H9 (cell line): ENCODE measurements at regions not wholly inside any gene's neighbourhood (a gene's known extent, or its start where the extent isn't known, plus 50 kb on each side); places are given as distances from the start of the nearest gene placed in this dataset.

Source experiments
- DNase-seq: peaks from one replicate; pipeline ENCODE4 v3.0.0-alpha.2; 2017
- H2AFZ ChIP-seq: one replicate; pipeline ENCODE4 v1.6.1; 2013; ENCODE audit warnings: mild to moderate bottlenecking, low read length, control low read depth, moderate library complexity
- H2AK5ac ChIP-seq: 2 replicates; pipeline ENCODE4 v1.6.1; 2013; ENCODE audit warnings: low read length, control low read depth, mixed read lengths; ENCODE audit not compliant: insufficient read length
- H2BK120ac ChIP-seq: one replicate; pipeline ENCODE4 v1.6.1; 2013; ENCODE audit warnings: low read depth, mild to moderate bottlenecking, low read length, control low read depth, inconsistent platforms; ENCODE audit not compliant: poor library complexity, severe bottlenecking
- H2BK12ac ChIP-seq: 2 replicates; pipeline ENCODE4 v1.6.1; 2013; ENCODE audit warnings: low read length, control low read depth, mixed read lengths, low read depth; ENCODE audit not compliant: insufficient read length
- H2BK15ac ChIP-seq: 2 replicates; pipeline ENCODE4 v1.6.1; 2013; ENCODE audit warnings: low read depth, low read length, control low read depth
- H2BK20ac ChIP-seq: one replicate; pipeline ENCODE4 v1.6.1; 2013; ENCODE audit warnings: low read depth, mild to moderate bottlenecking, low read length, control low read depth, inconsistent platforms; ENCODE audit not compliant: poor library complexity, severe bottlenecking
- H2BK5ac ChIP-seq: 2 replicates; pipeline ENCODE4 v1.6.1; 2013; ENCODE audit warnings: low read length, control low read depth, mixed read lengths; ENCODE audit not compliant: insufficient read length
- H3K14ac ChIP-seq: 2 replicates; pipeline ENCODE4 v1.6.1; 2013; ENCODE audit warnings: low read length, control low read depth; ENCODE audit not compliant: insufficient read depth
- H3K18ac ChIP-seq: 2 replicates; pipeline ENCODE4 v1.6.1; 2013; ENCODE audit warnings: low read depth, mild to moderate bottlenecking, mixed read lengths, low read length, control low read depth; ENCODE audit not compliant: insufficient read length
- H3K23ac ChIP-seq: 2 replicates; pipeline ENCODE4 v1.6.1; 2013; ENCODE audit warnings: low read length, control low read depth, mixed read lengths, low read depth; ENCODE audit not compliant: insufficient read length
- H3K23me2 ChIP-seq: 2 replicates; pipeline ENCODE4 v1.6.1; 2013; ENCODE audit warnings: low read depth, mild to moderate bottlenecking, mixed read lengths, low read length, control low read depth; ENCODE audit not compliant: insufficient read length, poor library complexity, severe bottlenecking
- H3K27ac ChIP-seq: 2 replicates; pipeline ENCODE4 v1.5.1; 2013; ENCODE audit warnings: low read length, control low read depth, mixed read lengths, low read depth; ENCODE audit not compliant: insufficient read length
- H3K27me3 ChIP-seq: 2 replicates; pipeline ENCODE4 v1.6.1; 2013; ENCODE audit warnings: low read length, control low read depth, inconsistent platforms; ENCODE audit not compliant: insufficient read depth
- H3K4ac ChIP-seq: 2 replicates; pipeline ENCODE4 v1.6.1; 2013; ENCODE audit warnings: low read depth, mild to moderate bottlenecking, control low read depth, inconsistent platforms, low read length, moderate library complexity
- H3K4me1 ChIP-seq: 2 replicates; pipeline ENCODE4 v1.6.1; 2013; ENCODE audit warnings: low read length, control low read depth, inconsistent platforms; ENCODE audit not compliant: insufficient read depth
- H3K4me2 ChIP-seq: 2 replicates; pipeline ENCODE4 v1.6.1; 2013; ENCODE audit warnings: low read length, control low read depth, mixed read lengths; ENCODE audit not compliant: insufficient read length, insufficient read depth
- H3K56ac ChIP-seq: 2 replicates; pipeline ENCODE4 v1.6.1; 2013; ENCODE audit warnings: low read depth, mild to moderate bottlenecking, mixed read lengths, low read length, control low read depth; ENCODE audit not compliant: insufficient read length
- H3K79me1 ChIP-seq: 2 replicates; pipeline ENCODE4 v1.6.1; 2013; ENCODE audit warnings: low read depth, mild to moderate bottlenecking, moderate library complexity, low read length, control low read depth, inconsistent platforms; ENCODE audit not compliant: insufficient read depth, poor library complexity, severe bottlenecking
- H3K79me2 ChIP-seq: 2 replicates; pipeline ENCODE4 v1.6.1; 2013; ENCODE audit warnings: low read length, control low read depth, inconsistent platforms; ENCODE audit not compliant: insufficient read depth
- H3K9ac ChIP-seq: 2 replicates; pipeline ENCODE4 v1.6.1; 2013; ENCODE audit warnings: low read length, control low read depth, mixed read lengths; ENCODE audit not compliant: insufficient read length; ENCODE audit errors: extremely low read depth
- H3K9me3 ChIP-seq: one replicate; pipeline ENCODE4 v1.6.1; 2013; ENCODE audit warnings: low read depth, low read length, inconsistent platforms; ENCODE audit not compliant: control insufficient read depth
- H3T11ph ChIP-seq: one replicate; pipeline ENCODE4 v1.6.1; 2013; ENCODE audit warnings: mild to moderate bottlenecking, low read length, control low read depth, inconsistent platforms
- H4K20me1 ChIP-seq: one replicate; pipeline ENCODE4 v1.6.1; 2013; ENCODE audit not compliant: control insufficient read depth, insufficient read length, insufficient read depth
- H4K5ac ChIP-seq: 2 replicates; pipeline ENCODE4 v1.6.1; 2013; ENCODE audit warnings: low read depth, mild to moderate bottlenecking, mixed read lengths, low read length, control low read depth; ENCODE audit not compliant: insufficient read length
- H4K8ac ChIP-seq: replicated peaks from 2 replicates; pipeline ENCODE4 v1.6.1; 2013; ENCODE audit warnings: low read length, control low read depth, mixed read lengths, low read depth; ENCODE audit not compliant: insufficient read length
- H4K91ac ChIP-seq: 2 replicates; pipeline ENCODE4 v1.6.1; 2013; ENCODE audit warnings: low read depth, mild to moderate bottlenecking, moderate library complexity, mixed read lengths, low read length, control low read depth; ENCODE audit not compliant: insufficient read length
- H3K27ac Mint-ChIP-seq, 3 experiments: 2 replicates in 2 of 3; 3 replicates in 1 of 3; pipeline ENCODE4 v1.8.0; 2020 to 2021; ENCODE audit warnings: mixed read lengths in 3 of 3, mild to moderate bottlenecking in 1 of 3, moderate library complexity in 1 of 3
- H3K27me3 Mint-ChIP-seq: 2 replicates; pipeline ENCODE4 v1.8.0; 2021; ENCODE audit warnings: low read depth, mild to moderate bottlenecking, moderate library complexity, mixed read lengths
- H3K36me3 Mint-ChIP-seq, 3 experiments: 2 replicates in 2 of 3; 3 replicates in 1 of 3; pipeline ENCODE4 v1.8.0; 2020 to 2021; ENCODE audit warnings: low read depth in 3 of 3, mixed read lengths in 3 of 3; ENCODE audit not compliant: insufficient read depth in 1 of 3
- H3K4me1 Mint-ChIP-seq, 2 experiments: 2 replicates each; pipeline ENCODE4 v1.8.0; 2020; ENCODE audit warnings: mixed read lengths in 2 of 2
- H3K4me3 Mint-ChIP-seq, 2 experiments: 2 replicates in 1 of 2; 3 replicates in 1 of 2; pipeline ENCODE4 v1.8.0; 2020 to 2021; ENCODE audit warnings: mild to moderate bottlenecking in 2 of 2, mixed read lengths in 2 of 2, moderate library complexity in 1 of 2
- H3K9me3 Mint-ChIP-seq, 2 experiments: 2 replicates in 1 of 2; 3 replicates in 1 of 2; pipeline ENCODE4 v1.8.0; 2020; ENCODE audit warnings: mild to moderate bottlenecking in 2 of 2, mixed read lengths in 2 of 2, moderate library complexity in 1 of 2
- CTCF ChIP-seq: fragments of 200-600 bp; sonication (generic); conservative IDR thresholded peaks from 3 replicates; pipeline ENCODE4 v1.8.0; 2021; ENCODE audit warnings: antibody characterized with exemption, mild to moderate bottlenecking
- WGBS: extraction: QIAGEN DNeasy Blood & Tissue Kit; methylation state at CpG from one replicate; pipeline ENCODE4 v1.1.7; 2013; ENCODE audit warnings: missing lambda C conversion rate, low lambda C conversion rate, mixed read lengths; ENCODE audit not compliant: insufficient read length; ENCODE audit errors: extremely low coverage; 5-methylcytosine and 5-hydroxymethylcytosine counted together

- Histone ChIP-seq H3K4ac (no peak overlapping the region), H4K20me1 (no peaks in the 10 kb centered on the region), H2BK12ac (no peak overlapping the region), H3K14ac (no peak overlapping the region), H3K9ac (no peak overlapping the region), H3K23ac (no peak overlapping the region), H4K5ac (no peak overlapping the region), H2AK5ac (no peak overlapping the region), H3K4me1 (no peaks in the 10 kb centered on the region), H3K18ac (no peak overlapping the region), H3K9me3 (no peaks in the 10 kb centered on the region), H2BK15ac (no peak overlapping the region), H3K79me2 (no peaks in the 10 kb centered on the region), H3K4me2 (no peak overlapping the region), H3K23me2 (no peaks in the 10 kb centered on the region), H2AFZ (no peak overlapping the region), H2BK120ac (no peak overlapping the region), H3K79me1 (no peaks in the 10 kb centered on the region), H3K56ac (no peak overlapping the region), H3T11ph (no peak overlapping the region), H4K8ac (no peak overlapping the region), H3K27ac (no peak overlapping the region), H2BK20ac (no peak overlapping the region), H4K91ac (no peak overlapping the region), H3K27me3 (no peaks in the 10 kb centered on the region), H2BK5ac (no peak overlapping the region)
- Mint-ChIP-seq H3K9me3 (peaks cover 0 to 2% of the 10 kb centered on the region in 2 experiments; a peak in 1 of 5 replicates), H3K4me3 (no peak overlapping the region), H3K4me1 (no peaks in the 10 kb centered on the region), H3K27ac (no peak overlapping the region), H3K27me3 (no peaks in the 10 kb centered on the region; the same call in 1 of the 2 replicates), H3K36me3 (no peaks in the 10 kb centered on the region)
- no peak for TF ChIP-seq CTCF
- WGBS: no CpG with 5 or more reads among the region's 2 CpGs
- DNase-seq: no peak
Measured at GRCh38 chr17:14947671-14948070, 317.5 kb downstream of the PMP22 start.
